Kidney epithelial cell (primary cell): ENCODE measurements at regions not wholly inside any gene's neighbourhood (a gene's known extent, or its start where the extent isn't known, plus 50 kb on each side); places are given as distances from the start of the nearest gene placed in this dataset.

Source experiments
- DNase-seq: peaks from one replicate; pipeline ENCODE4 v3.0.0-alpha.2; 2010; ENCODE audit warnings: low read depth
- H3K27me3 ChIP-seq: 2 replicates; pipeline ENCODE4 v1.6.0; 2011; ENCODE audit warnings: low read length; ENCODE audit not compliant: control insufficient read depth, insufficient read depth
- H3K36me3 ChIP-seq: 2 replicates; pipeline ENCODE4 v1.5.1; 2011; ENCODE audit warnings: low read length; ENCODE audit not compliant: control insufficient read depth, insufficient read depth
- H3K4me3 ChIP-seq: 2 replicates; pipeline ENCODE4 v1.5.1; 2011; ENCODE audit warnings: low read depth, mild to moderate bottlenecking, control low read depth, low read length
- TF ChIP-seq, protein P1 (sequence below): IDR thresholded peaks from 2 replicates; pipeline ENCODE4 v1.5.1; 2011; ENCODE audit warnings: mild to moderate bottlenecking, moderate library complexity, low read length, control low read depth, inconsistent platforms; ENCODE audit not compliant: insufficient read depth, poor library complexity, severe bottlenecking

DNA sequence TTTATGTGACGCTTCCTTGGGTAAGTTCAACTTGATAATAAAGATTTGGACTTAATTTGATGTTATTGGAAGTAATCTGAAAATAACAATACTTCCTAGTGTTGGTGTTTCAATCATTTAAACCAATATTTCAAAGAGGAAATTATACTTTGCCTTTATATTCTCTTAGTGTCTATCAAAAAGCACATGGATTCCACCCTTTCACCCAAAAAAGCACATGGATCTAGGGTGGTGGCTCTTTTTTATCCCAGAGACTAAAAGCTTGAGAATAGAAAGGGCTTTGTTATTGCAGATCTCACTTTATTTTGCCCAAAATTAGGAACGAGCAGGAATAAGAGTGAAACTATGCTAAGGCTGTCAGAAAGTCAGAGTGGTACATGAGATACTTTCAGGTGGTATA is 75.1 kb upstream of the RASGEF1B start:
- DNase-seq, result no peak
- no peak overlapping the region for H3K4me3 ChIP-seq
- no peaks in the 10 kb centered on the region for H3K27me3 ChIP-seq
- H3K36me3 ChIP-seq, result no peaks in the 10 kb centered on the region
- TF ChIP-seq, protein P1, sequence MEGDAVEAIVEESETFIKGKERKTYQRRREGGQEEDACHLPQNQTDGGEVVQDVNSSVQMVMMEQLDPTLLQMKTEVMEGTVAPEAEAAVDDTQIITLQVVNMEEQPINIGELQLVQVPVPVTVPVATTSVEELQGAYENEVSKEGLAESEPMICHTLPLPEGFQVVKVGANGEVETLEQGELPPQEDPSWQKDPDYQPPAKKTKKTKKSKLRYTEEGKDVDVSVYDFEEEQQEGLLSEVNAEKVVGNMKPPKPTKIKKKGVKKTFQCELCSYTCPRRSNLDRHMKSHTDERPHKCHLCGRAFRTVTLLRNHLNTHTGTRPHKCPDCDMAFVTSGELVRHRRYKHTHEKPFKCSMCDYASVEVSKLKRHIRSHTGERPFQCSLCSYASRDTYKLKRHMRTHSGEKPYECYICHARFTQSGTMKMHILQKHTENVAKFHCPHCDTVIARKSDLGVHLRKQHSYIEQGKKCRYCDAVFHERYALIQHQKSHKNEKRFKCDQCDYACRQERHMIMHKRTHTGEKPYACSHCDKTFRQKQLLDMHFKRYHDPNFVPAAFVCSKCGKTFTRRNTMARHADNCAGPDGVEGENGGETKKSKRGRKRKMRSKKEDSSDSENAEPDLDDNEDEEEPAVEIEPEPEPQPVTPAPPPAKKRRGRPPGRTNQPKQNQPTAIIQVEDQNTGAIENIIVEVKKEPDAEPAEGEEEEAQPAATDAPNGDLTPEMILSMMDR, result no peak

DNA sequence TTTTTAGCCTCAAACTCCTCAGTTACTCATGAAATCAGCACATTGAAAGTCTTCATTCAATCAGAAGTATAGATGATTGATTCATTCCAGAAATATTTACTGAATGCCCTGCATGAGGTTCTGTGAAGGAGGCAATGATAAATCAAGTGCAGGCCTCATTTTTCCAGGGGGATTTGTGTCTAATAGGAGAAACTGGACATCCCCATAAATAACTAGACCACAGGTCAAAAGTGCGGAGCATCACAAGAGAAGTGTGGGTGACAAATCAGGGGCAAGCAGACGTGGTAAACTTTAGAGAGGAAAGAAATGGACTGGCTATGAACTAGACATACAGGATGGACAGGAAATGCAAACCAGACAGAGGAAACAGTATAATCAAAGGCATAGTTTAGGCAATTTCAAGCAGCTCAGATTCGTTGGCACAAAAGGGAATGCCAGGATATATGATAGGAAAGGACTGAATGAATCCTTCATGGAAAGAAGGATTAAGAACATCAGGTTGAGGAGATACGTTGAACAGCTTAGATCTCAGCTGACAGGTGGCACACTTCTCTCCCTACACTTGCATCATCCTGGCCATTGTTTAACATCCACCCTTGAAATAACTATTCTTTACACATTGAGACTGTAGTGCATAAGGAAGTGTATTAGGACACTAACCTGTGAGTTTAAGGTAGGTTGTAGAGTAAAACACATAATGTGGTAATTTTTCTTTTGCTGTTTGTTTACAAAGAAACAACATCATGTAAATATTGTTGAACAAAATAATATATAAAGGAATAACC is 69.6 kb upstream of the RASGEF1B start:
- no peak for DNase-seq
- TF ChIP-seq, protein P1, result no peak
- H3K36me3 ChIP-seq, result no peaks in the 10 kb centered on the region
- no peaks in the 10 kb centered on the region for H3K27me3 ChIP-seq
- H3K4me3 ChIP-seq, result no peak overlapping the region

DNA sequence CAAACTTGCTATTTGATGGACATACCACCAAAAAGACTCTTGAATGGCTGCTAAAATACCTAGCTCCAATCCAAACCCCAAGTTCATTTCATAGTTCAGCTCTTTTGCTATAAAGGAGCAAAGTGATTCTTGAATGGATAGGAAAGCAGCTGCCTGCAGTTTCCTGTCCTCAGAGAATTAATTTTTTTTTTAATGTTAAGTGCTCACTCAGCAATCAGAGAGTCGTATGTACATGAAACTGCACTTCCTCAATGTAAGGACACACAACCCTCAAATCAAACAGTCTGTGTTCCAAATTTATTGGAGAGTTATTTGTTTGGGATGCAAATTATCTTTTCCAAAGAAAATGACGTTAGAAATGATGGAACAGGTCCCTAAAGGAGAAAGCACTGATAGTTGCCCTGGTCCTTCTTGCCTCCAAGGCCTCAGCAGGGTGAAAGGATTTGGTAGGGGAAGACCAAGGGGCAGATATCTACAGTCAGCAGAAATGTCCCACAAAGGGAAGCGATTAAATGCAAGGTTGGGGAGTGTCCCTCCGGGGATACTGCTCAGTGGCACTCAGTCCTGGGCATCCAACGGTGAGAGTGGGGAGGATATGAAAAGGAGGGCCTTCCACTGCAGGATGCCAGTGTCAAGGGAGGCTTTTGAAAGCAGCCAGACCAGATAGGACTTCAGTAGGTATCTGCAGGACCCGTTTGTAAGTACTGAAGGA is 67.2 kb upstream of the RASGEF1B start:
- H3K4me3 ChIP-seq, result no peak overlapping the region
- TF ChIP-seq, protein P1, result no peak
- H3K27me3 ChIP-seq, result no peaks in the 10 kb centered on the region
- no peak for DNase-seq
- no peaks in the 10 kb centered on the region for H3K36me3 ChIP-seq

DNA sequence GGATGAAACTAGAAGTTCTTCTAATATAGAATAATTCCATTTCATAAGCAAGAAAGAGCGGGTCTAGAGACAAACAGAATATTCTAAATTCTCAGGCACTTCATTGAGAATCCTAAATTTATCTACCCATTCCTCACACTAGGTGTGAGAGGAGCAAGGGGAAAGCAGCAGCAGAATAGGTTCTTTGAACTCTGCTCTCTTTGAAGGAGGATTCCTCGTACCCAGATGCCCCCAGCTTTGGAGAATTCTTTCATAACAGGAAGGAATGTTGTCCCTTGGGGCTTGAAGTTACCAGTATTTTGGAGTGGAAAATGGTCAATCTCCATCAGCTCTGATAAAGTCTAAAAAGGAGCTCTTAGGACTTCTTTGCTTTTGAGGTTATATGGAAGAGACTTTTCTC is 59.7 kb upstream of the RASGEF1B start:
- DNase-seq, result no peak
- H3K36me3 ChIP-seq, result no peaks in the 10 kb centered on the region
- H3K27me3 ChIP-seq, result no peaks in the 10 kb centered on the region
- H3K4me3 ChIP-seq, result no peak overlapping the region
- TF ChIP-seq, protein P1, result no peak

DNA sequence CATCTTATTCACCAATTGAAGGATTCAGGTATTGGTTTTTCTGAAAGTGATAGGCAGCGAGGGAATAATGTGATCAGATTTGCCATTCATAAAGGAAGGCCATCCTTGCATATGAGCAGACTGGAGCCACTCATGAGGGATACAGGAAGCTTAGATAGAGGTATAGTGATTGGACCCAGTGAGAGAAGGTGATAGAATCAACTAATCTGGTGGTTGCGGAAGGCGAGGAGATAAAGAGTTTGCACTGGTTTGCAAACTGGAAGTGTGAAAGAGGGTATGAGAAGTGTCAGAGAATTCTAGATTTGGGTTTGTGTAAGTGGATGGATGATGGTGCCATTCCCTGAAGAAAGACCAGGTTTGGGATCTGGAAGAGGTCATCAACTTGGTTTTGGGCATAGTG is 57.3 kb upstream of the RASGEF1B start:
- Histone ChIP-seq H3K36me3 (no peaks in the 10 kb centered on the region), H3K4me3 (no peak overlapping the region), H3K27me3 (no peaks in the 10 kb centered on the region)
- TF ChIP-seq, protein P1, result no peak
- no peak for DNase-seq

DNA sequence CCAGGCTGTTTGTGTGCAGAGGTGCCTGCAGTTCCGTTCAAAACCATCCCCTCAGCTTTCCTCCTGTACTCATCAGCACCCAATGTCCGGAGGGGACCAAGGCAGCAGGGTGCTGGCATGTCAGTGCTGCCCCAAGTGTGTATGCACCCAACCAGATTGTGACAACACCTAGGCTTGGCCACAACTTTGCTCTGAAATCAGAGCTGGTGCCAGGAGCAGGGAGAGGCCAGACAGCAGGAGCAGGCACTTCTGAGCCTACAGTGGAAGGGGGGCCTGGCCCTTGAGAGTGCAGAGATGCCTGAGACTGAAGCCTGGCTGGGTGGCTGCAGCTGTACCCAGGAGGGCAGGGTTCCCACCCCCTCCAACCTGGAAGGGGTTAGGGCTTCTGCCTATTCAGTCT is 56.5 kb upstream of the RASGEF1B start:
- no peak for DNase-seq
- Histone ChIP-seq H3K4me3 (no peak overlapping the region), H3K36me3 (no peaks in the 10 kb centered on the region), H3K27me3 (no peaks in the 10 kb centered on the region)
- TF ChIP-seq, protein P1, result no peak
